CD4-positive, alpha-beta memory T cell (primary cell): ENCODE measurements at regions not wholly inside any gene's neighbourhood (a gene's known extent, or its start where the extent isn't known, plus 50 kb on each side); places are given as distances from the start of the nearest gene placed in this dataset.

Experiments used
- CTCF ChIA-PET: fragments of 350-600 bp; sonication (Branson Sonifier 250); formaldehyde crosslinking; loops from one replicate; lab custom pipeline; 2021; ENCODE audit warnings: inconsistent platforms; ENCODE audit not compliant: partially characterized antibody; lab: Charles Lee
- POLR2A ChIA-PET: fragments of 350-600 bp; sonication (Branson Sonifier 250); formaldehyde crosslinking; loops from one replicate; lab custom pipeline; 2021; ENCODE audit not compliant: partially characterized antibody; lab: Charles Lee
- DNase-seq, 5 donors: peaks; one replicate each; pipeline versions ENCODE4 v3.0.0 to v3.0.0-alpha.2; 2020 to 2022; ENCODE audit warnings: mixed read lengths in 1 of 5
- H3K27ac ChIP-seq: one replicate; pipeline ENCODE4 v1.7.0; 2013; ENCODE audit warnings: low read depth, low read length
- H3K27me3 ChIP-seq: 2 replicates; pipeline ENCODE4 v1.7.0; 2013; ENCODE audit warnings: mild to moderate bottlenecking, low read length, moderate library complexity; ENCODE audit not compliant: insufficient read depth
- H3K36me3 ChIP-seq: 2 replicates; pipeline ENCODE4 v1.7.0; 2013; ENCODE audit warnings: mild to moderate bottlenecking, low read length, moderate library complexity; ENCODE audit not compliant: insufficient read depth
- H3K4me1 ChIP-seq: 2 replicates; pipeline ENCODE4 v1.7.0; 2013; ENCODE audit warnings: mild to moderate bottlenecking, low read length, moderate library complexity; ENCODE audit not compliant: insufficient read depth
- H3K4me3 ChIP-seq, 2 donors: one replicate each; pipeline ENCODE4 v1.7.0; 2013; ENCODE audit warnings: low read length in 2 of 2, mild to moderate bottlenecking in 1 of 2
- H3K9me3 ChIP-seq, 2 donors: one replicate each; pipeline ENCODE4 v1.7.0; 2013; ENCODE audit warnings: low read length in 2 of 2, control low read depth in 1 of 2; ENCODE audit not compliant: control insufficient read depth in 1 of 2
- H3K27ac Mint-ChIP-seq, 7 donors: one replicate each; pipeline ENCODE4 v1.8.0; 2020 to 2021; ENCODE audit warnings: mixed read lengths in 7 of 7, mild to moderate bottlenecking in 6 of 7, inconsistent platforms in 3 of 7, moderate library complexity in 3 of 7
- H3K27me3 Mint-ChIP-seq, 2 donors: one replicate each; pipeline ENCODE4 v1.8.0; 2020 to 2021; ENCODE audit warnings: mixed read lengths in 2 of 2
- H3K36me3 Mint-ChIP-seq, 2 donors: one replicate each; pipeline ENCODE4 v1.8.0; 2020 to 2021; ENCODE audit warnings: mixed read lengths in 2 of 2, inconsistent platforms in 1 of 2, mild to moderate bottlenecking in 1 of 2
- H3K4me1 Mint-ChIP-seq, 4 donors: one replicate each; pipeline ENCODE4 v1.8.0; 2020 to 2021; ENCODE audit warnings: mixed read lengths in 4 of 4, mild to moderate bottlenecking in 1 of 4
- H3K4me3 Mint-ChIP-seq, 8 donors: one replicate each; pipeline ENCODE4 v1.8.0; 2020 to 2021; ENCODE audit warnings: mixed read lengths in 8 of 8, mild to moderate bottlenecking in 7 of 8, moderate library complexity in 6 of 8, inconsistent platforms in 3 of 8
- H3K9me3 Mint-ChIP-seq, 8 donors: one replicate each; pipeline ENCODE4 v1.8.0; 2020 to 2021; ENCODE audit warnings: mixed read lengths in 8 of 8, mild to moderate bottlenecking in 5 of 8, inconsistent platforms in 3 of 8, moderate library complexity in 1 of 8
- intact Hi-C: fragments of 100-400 bp; cut with micrococcal nuclease; formaldehyde crosslinking; loops from one replicate; pipeline ENCODE4 v1.15.1; 2023

- H3K4me1 ChIP-seq, result peaks cover 37% of the 10 kb centered on the region
- Mint-ChIP-seq H3K4me3 (peak overlapping the region; percentile 60 to 85 (median 80)), H3K27me3 (no peaks in the 10 kb centered on the region), H3K9me3 (peaks cover 0 to 13% (median under 1%) of the 10 kb centered on the region in 8 donors), H3K4me1 (peaks cover 22 to 48% (median 35%) of the 10 kb centered on the region in 4 donors), H3K27ac (peak overlapping the region; percentile 93 to 99 (median 97)), H3K36me3 (peaks cover 0 to 4% of the 10 kb centered on the region in 2 donors)
- peak overlapping the region; percentile 17 for H3K27ac ChIP-seq
- H3K27me3 ChIP-seq, result no peaks in the 10 kb centered on the region
- no peaks in the 10 kb centered on the region for H3K36me3 ChIP-seq
- ChIA-PET POLR2A (interaction anchor here (1.0 to 3.5 kb wide), 12 partner anchors 251 to 828 kb away, joined by 3 to 20 read pairs (median 4); partner anchors contain the start of gene BCL11B), CTCF (interaction anchor here (1.2 to 3.8 kb wide), 4 partner anchors 270 to 822 kb away, joined by 3 to 23 read pairs (median 3); no protein-coding TSS in a partner anchor)
- no peaks in the 10 kb centered on the region for H3K9me3 ChIP-seq
- peak overlapping the region; percentile 5 to 10 for H3K4me3 ChIP-seq
- DNase-seq, result peak; percentile 70 to 77 (median 72)
- intact Hi-C loops, result loop anchor here (2.0 kb wide), 1 partner anchor 823 kb away; no protein-coding TSS in a partner anchor
Observed at GRCh38 chr14:98444077-98444476, 827.9 kb downstream of the BCL11B start.

- peaks cover 0 to 2% (median 0%) of the 10 kb centered on the region in 8 donors for H3K9me3 Mint-ChIP-seq
- no peaks in the 10 kb centered on the region for H3K27me3 Mint-ChIP-seq
- DNase-seq, result no peak
- ChIA-PET POLR2A (interaction anchor here (1.0 to 3.5 kb wide), 2 partner anchors 305 to 829 kb away, joined by 4 to 20 read pairs; no protein-coding TSS in a partner anchor), CTCF (interaction anchor here (0.9 to 3.8 kb wide), 4 partner anchors 12 to 827 kb away, joined by 3 to 23 read pairs (median 3); partner anchors contain the start of gene BCL11B)
- peak overlapping the region in 4 of 8 donors; percentile 30 to 69 (median 42) for H3K4me3 Mint-ChIP-seq
- Histone ChIP-seq H3K27ac (no peak overlapping the region), H3K36me3 (no peaks in the 10 kb centered on the region), H3K4me1 (peaks cover 37% of the 10 kb centered on the region), H3K9me3 (no peaks in the 10 kb centered on the region), H3K4me3 (no peak overlapping the region), H3K27me3 (no peaks in the 10 kb centered on the region)
- H3K27ac Mint-ChIP-seq, result peak overlapping the region in 6 of 7 donors; percentile 74 to 99 (median 86)
- intact Hi-C loops, result loop anchor here (2.0 kb wide), 1 partner anchor 821 kb away; no protein-coding TSS in a partner anchor
- H3K4me1 Mint-ChIP-seq, result peaks cover 22 to 48% (median 35%) of the 10 kb centered on the region in 4 donors
- peaks cover 0 to 4% of the 10 kb centered on the region in 2 donors for H3K36me3 Mint-ChIP-seq
Observed at GRCh38 chr14:98445718-98446117, 826.3 kb downstream of the BCL11B start.

GRCh38 chr14:98446508-98446907 lies 825.5 kb downstream of the BCL11B start:
- ChIA-PET POLR2A (interaction anchor here (1.0 kb wide), 1 partner anchor 828 kb away, joined by 4 read pairs; no protein-coding TSS in a partner anchor), CTCF (interaction anchor here (1.1 to 1.5 kb wide), 2 partner anchors 11 to 21 kb away, joined by 3 read pairs; no protein-coding TSS in a partner anchor)
- H3K27me3 Mint-ChIP-seq, result no peaks in the 10 kb centered on the region
- H3K9me3 Mint-ChIP-seq, result peaks cover 0 to 2% (median 0%) of the 10 kb centered on the region in 8 donors
- H3K27ac ChIP-seq, result no peak overlapping the region
- H3K27ac Mint-ChIP-seq, result peak overlapping the region in 2 of 7 donors; percentile 85 to 88
- H3K9me3 ChIP-seq, result no peaks in the 10 kb centered on the region
- no peak overlapping the region for H3K4me3 ChIP-seq
- H3K4me1 Mint-ChIP-seq, result peaks cover 22 to 47% (median 35%) of the 10 kb centered on the region in 4 donors
- peaks cover 37% of the 10 kb centered on the region for H3K4me1 ChIP-seq
- no peak for DNase-seq
- peaks cover 0 to 4% of the 10 kb centered on the region in 2 donors for H3K36me3 Mint-ChIP-seq
- intact Hi-C loops, result no loop called here
- no peaks in the 10 kb centered on the region for H3K36me3 ChIP-seq
- H3K4me3 Mint-ChIP-seq, result no peak overlapping the region
- no peaks in the 10 kb centered on the region for H3K27me3 ChIP-seq

- Histone ChIP-seq H3K27me3 (no peaks in the 10 kb centered on the region), H3K36me3 (no peaks in the 10 kb centered on the region), H3K27ac (no peak overlapping the region), H3K4me1 (no peaks in the 10 kb centered on the region), H3K9me3 (no peaks in the 10 kb centered on the region), H3K4me3 (no peak overlapping the region)
- no peaks in the 10 kb centered on the region for H3K27me3 Mint-ChIP-seq
- H3K27ac Mint-ChIP-seq, result no peak overlapping the region
- no peak overlapping the region for H3K4me3 Mint-ChIP-seq
- no peak for DNase-seq
- ChIA-PET CTCF (no interaction called here), POLR2A (no interaction called here)
- intact Hi-C loops, result no loop called here
- peaks cover 0 to 9% of the 10 kb centered on the region in 2 donors for H3K36me3 Mint-ChIP-seq
- peaks cover 0 to 12% (median 5%) of the 10 kb centered on the region in 8 donors for H3K9me3 Mint-ChIP-seq
- peaks cover 1 to 8% (median 4%) of the 10 kb centered on the region in 4 donors for H3K4me1 Mint-ChIP-seq
Observed at GRCh38 chr14:98456231-98456630, 815.8 kb downstream of the BCL11B start.

- Histone ChIP-seq H3K27me3 (no peaks in the 10 kb centered on the region), H3K9me3 (no peaks in the 10 kb centered on the region), H3K36me3 (no peaks in the 10 kb centered on the region), H3K4me1 (no peaks in the 10 kb centered on the region), H3K4me3 (no peak overlapping the region), H3K27ac (no peak overlapping the region)
- no peak overlapping the region for H3K27ac Mint-ChIP-seq
- H3K4me3 Mint-ChIP-seq, result no peak overlapping the region
- intact Hi-C loops, result no loop called here
- H3K36me3 Mint-ChIP-seq, result peaks cover 0 to 5% of the 10 kb centered on the region in 2 donors
- no peak for DNase-seq
- ChIA-PET CTCF (interaction anchor here (0.5 kb wide), 1 partner anchor 537 kb away, joined by 3 read pairs; no protein-coding TSS in a partner anchor), POLR2A (no interaction called here)
- H3K4me1 Mint-ChIP-seq, result peaks cover 0 to 4% (median 2%) of the 10 kb centered on the region in 4 donors
- H3K9me3 Mint-ChIP-seq, result peaks cover 0 to 9% (median 2%) of the 10 kb centered on the region in 8 donors
- H3K27me3 Mint-ChIP-seq, result no peaks in the 10 kb centered on the region
Observed at GRCh38 chr14:98458702-98459101, 813.3 kb downstream of the BCL11B start.

- POLR2A ChIA-PET, result no interaction called here
Observed at GRCh38 chr14:98462908-98463307, 809.1 kb downstream of the BCL11B start.

GRCh38 chr14:98466807-98467206 lies 805.2 kb downstream of the BCL11B start:
- no peak overlapping the region for H3K4me3 ChIP-seq
- intact Hi-C loops, result no loop called here
- H3K27ac Mint-ChIP-seq, result peak overlapping the region in 1 of 7 donors; percentile 76
- POLR2A ChIA-PET, result no interaction called here
- H3K27me3 ChIP-seq, result no peaks in the 10 kb centered on the region
- no peak overlapping the region for H3K27ac ChIP-seq
- no peaks in the 10 kb centered on the region for H3K4me1 Mint-ChIP-seq
- no peaks in the 10 kb centered on the region for H3K36me3 ChIP-seq
- H3K36me3 Mint-ChIP-seq, result no peaks in the 10 kb centered on the region
- peaks cover 0 to 4% (median 0%) of the 10 kb centered on the region in 8 donors for H3K9me3 Mint-ChIP-seq
- H3K27me3 Mint-ChIP-seq, result no peaks in the 10 kb centered on the region
- no peak overlapping the region for H3K4me3 Mint-ChIP-seq
- H3K4me1 ChIP-seq, result no peaks in the 10 kb centered on the region
- H3K9me3 ChIP-seq, result no peaks in the 10 kb centered on the region
- DNase-seq, result no peak
- CTCF ChIA-PET, result no interaction called here

More at GRCh38 chr14:98462908-98463307, 809.1 kb downstream of the BCL11B start:
- H3K9me3 Mint-ChIP-seq, result peaks cover 0 to 9% (median 2%) of the 10 kb centered on the region in 8 donors
- no peak for DNase-seq
- peaks cover 0 to 4% (median 0%) of the 10 kb centered on the region in 4 donors for H3K4me1 Mint-ChIP-seq
- CTCF ChIA-PET, result no interaction called here
- no peaks in the 10 kb centered on the region for H3K27me3 Mint-ChIP-seq
- no peak overlapping the region for H3K4me3 ChIP-seq
- no peaks in the 10 kb centered on the region for H3K27me3 ChIP-seq
- intact Hi-C loops, result no loop called here
- no peak overlapping the region for H3K27ac ChIP-seq
- no peak overlapping the region for H3K27ac Mint-ChIP-seq
- peaks cover 0 to 4% of the 10 kb centered on the region in 2 donors for H3K36me3 Mint-ChIP-seq
- no peaks in the 10 kb centered on the region for H3K9me3 ChIP-seq
- H3K4me3 Mint-ChIP-seq, result no peak overlapping the region
- no peaks in the 10 kb centered on the region for H3K4me1 ChIP-seq
- H3K36me3 ChIP-seq, result no peaks in the 10 kb centered on the region
